ENCODE measurements at regions not wholly inside any gene's neighbourhood (a gene's known extent, or its start where the extent isn't known, plus 50 kb on each side); places are given as distances from the start of the nearest gene placed in this dataset.

- Histone ChIP-seq H2BK120ac (ENCODE audit: low read depth, low read length) (no peak overlapping the region), H2BK5ac (ENCODE audit: low read length) (no peak overlapping the region), H3K4me1 (ENCODE audit: control insufficient read depth in 2 of 2, insufficient read depth in 1 of 2, low read depth in 1 of 2, low read length in 2 of 2) (no peaks in the 10 kb centered on the region), H2AFZ (ENCODE audit: low read length) (peak overlapping the region; percentile 69), H3K18ac (ENCODE audit: low read length) (no peak overlapping the region), H2BK15ac (ENCODE audit: low read length) (no peak overlapping the region), H3K4ac (ENCODE audit: low read length) (no peak overlapping the region), H3K9ac (ENCODE audit: low read depth, low read length, poor library complexity) (no peak overlapping the region), H3K4me3 (ENCODE audit: low read length in 2 of 2) (no peak overlapping the region), H3K4me2 (ENCODE audit: insufficient read depth, low read length, poor library complexity, severe bottlenecking) (no peak overlapping the region), H2BK12ac (ENCODE audit: low read length) (no peak overlapping the region), H3K27ac (replicated peaks; ENCODE audit: low read length) (no peak overlapping the region), H2AK5ac (ENCODE audit: low read depth, low read length) (no peak overlapping the region), H3K79me1 (ENCODE audit: low read depth, low read length) (no peaks in the 10 kb centered on the region), H4K8ac (ENCODE audit: low read depth, low read length) (no peak overlapping the region), H4K91ac (ENCODE audit: low read depth, low read length, poor library complexity) (no peak overlapping the region), H3K9me3 (replicated peaks in 1 of 2; ENCODE audit: control insufficient read depth in 2 of 2, insufficient read depth in 1 of 2, low read depth in 1 of 2, low read length in 2 of 2) (no peaks in the 10 kb centered on the region), H3K27me3 (ENCODE audit: control insufficient read depth in 3 of 3, insufficient read depth in 3 of 3, low read depth in 1 of 3, low read length in 3 of 3) (no peaks in the 10 kb centered on the region), H3K36me3 (replicated peaks in 1 of 2; ENCODE audit: control insufficient read depth in 2 of 2, insufficient read depth in 2 of 2, low read length in 2 of 2) (no peaks in the 10 kb centered on the region), H3K14ac (ENCODE audit: low read length) (no peak overlapping the region), H3K23ac (ENCODE audit: low read depth, low read length, poor library complexity) (no peak overlapping the region)
- WGBS, 2 donors (ENCODE audit: extremely low coverage in 2 of 2, insufficient read length in 2 of 2, insufficient replicate concordance in 1 of 2): no CpG with 5 or more reads among the region's 1 CpG
- DNase-seq (ENCODE audit: low spot score): no peak
Observed at GRCh38 chr5:130386155-130386554, 481.9 kb downstream of the CHSY3 start.

- Histone ChIP-seq H3K14ac (ENCODE audit: low read length) (no peak overlapping the region), H3K4me1 (ENCODE audit: control insufficient read depth in 2 of 2, insufficient read depth in 1 of 2, low read depth in 1 of 2, low read length in 2 of 2) (no peaks in the 10 kb centered on the region), H3K79me1 (ENCODE audit: low read depth, low read length) (no peaks in the 10 kb centered on the region), H3K4ac (ENCODE audit: low read length) (no peak overlapping the region), H2BK12ac (ENCODE audit: low read length) (no peak overlapping the region), H2BK5ac (ENCODE audit: low read length) (no peak overlapping the region), H3K9ac (ENCODE audit: low read depth, low read length, poor library complexity) (no peak overlapping the region), H2AK5ac (ENCODE audit: low read depth, low read length) (no peak overlapping the region), H2BK120ac (ENCODE audit: low read depth, low read length) (no peak overlapping the region), H3K23ac (ENCODE audit: low read depth, low read length, poor library complexity) (no peak overlapping the region), H3K18ac (ENCODE audit: low read length) (no peak overlapping the region), H2AFZ (ENCODE audit: low read length) (peak overlapping the region; percentile 69), H3K27me3 (ENCODE audit: control insufficient read depth in 3 of 3, insufficient read depth in 3 of 3, low read depth in 1 of 3, low read length in 3 of 3) (no peaks in the 10 kb centered on the region), H4K91ac (ENCODE audit: low read depth, low read length, poor library complexity) (no peak overlapping the region), H3K9me3 (replicated peaks in 1 of 2; ENCODE audit: control insufficient read depth in 2 of 2, insufficient read depth in 1 of 2, low read depth in 1 of 2, low read length in 2 of 2) (no peaks in the 10 kb centered on the region), H2BK15ac (ENCODE audit: low read length) (no peak overlapping the region), H3K36me3 (replicated peaks in 1 of 2; ENCODE audit: control insufficient read depth in 2 of 2, insufficient read depth in 2 of 2, low read length in 2 of 2) (no peaks in the 10 kb centered on the region), H3K4me2 (ENCODE audit: insufficient read depth, low read length, poor library complexity, severe bottlenecking) (no peak overlapping the region), H3K27ac (replicated peaks; ENCODE audit: low read length) (no peak overlapping the region), H3K4me3 (ENCODE audit: low read length in 2 of 2) (no peak overlapping the region), H4K8ac (ENCODE audit: low read depth, low read length) (no peak overlapping the region)
- DNase-seq (ENCODE audit: low spot score): no peak
- WGBS, 2 donors (ENCODE audit: extremely low coverage in 2 of 2, insufficient read length in 2 of 2, insufficient replicate concordance in 1 of 2): no CpG with 5 or more reads among the region's 2 CpGs
Observed at GRCh38 chr5:130385656-130386055, 481.4 kb downstream of the CHSY3 start.

GRCh38 chr5:130365956-130366355, 461.7 kb downstream of the CHSY3 start:
- H3K4me2 ChIP-seq (ENCODE audit: insufficient read depth, low read length, poor library complexity, severe bottlenecking): no peak overlapping the region
- no peak overlapping the region for H2AFZ ChIP-seq (ENCODE audit: low read length)

GRCh38 chr5:130350131-130350530, 445.9 kb downstream of the CHSY3 start:
- Histone ChIP-seq H3K27ac (replicated peaks; ENCODE audit: low read length) (no peak overlapping the region), H3K14ac (ENCODE audit: low read length) (no peak overlapping the region), H4K8ac (ENCODE audit: low read depth, low read length) (no peak overlapping the region), H2BK15ac (ENCODE audit: low read length) (no peak overlapping the region), H3K18ac (ENCODE audit: low read length) (no peak overlapping the region), H2AFZ (ENCODE audit: low read length) (no peak overlapping the region), H3K9me3 (replicated peaks in 1 of 2; ENCODE audit: control insufficient read depth in 2 of 2, insufficient read depth in 1 of 2, low read depth in 1 of 2, low read length in 2 of 2) (no peaks in the 10 kb centered on the region), H2AK5ac (ENCODE audit: low read depth, low read length) (no peak overlapping the region), H3K27me3 (ENCODE audit: control insufficient read depth in 3 of 3, insufficient read depth in 3 of 3, low read depth in 1 of 3, low read length in 3 of 3) (no peaks in the 10 kb centered on the region), H2BK12ac (ENCODE audit: low read length) (no peak overlapping the region), H3K4me3 (ENCODE audit: low read length in 2 of 2) (no peak overlapping the region), H3K4me1 (ENCODE audit: control insufficient read depth in 2 of 2, insufficient read depth in 1 of 2, low read depth in 1 of 2, low read length in 2 of 2) (no peaks in the 10 kb centered on the region), H3K23ac (ENCODE audit: low read depth, low read length, poor library complexity) (no peak overlapping the region), H2BK5ac (ENCODE audit: low read length) (no peak overlapping the region), H3K9ac (ENCODE audit: low read depth, low read length, poor library complexity) (no peak overlapping the region), H3K4ac (ENCODE audit: low read length) (no peak overlapping the region), H3K36me3 (replicated peaks in 1 of 2; ENCODE audit: control insufficient read depth in 2 of 2, insufficient read depth in 2 of 2, low read length in 2 of 2) (no peaks in the 10 kb centered on the region), H3K4me2 (ENCODE audit: insufficient read depth, low read length, poor library complexity, severe bottlenecking) (no peak overlapping the region), H3K79me1 (ENCODE audit: low read depth, low read length) (no peaks in the 10 kb centered on the region), H2BK120ac (ENCODE audit: low read depth, low read length) (no peak overlapping the region), H4K91ac (ENCODE audit: low read depth, low read length, poor library complexity) (no peak overlapping the region)
- DNase-seq (ENCODE audit: low spot score): no peak
- no CpG with 5 or more reads among the region's 8 CpGs for WGBS, 2 donors (ENCODE audit: extremely low coverage in 2 of 2, insufficient read length in 2 of 2, insufficient replicate concordance in 1 of 2)

More at GRCh38 chr5:130365956-130366355, 461.7 kb downstream of the CHSY3 start:
- Histone ChIP-seq H3K9me3 (replicated peaks in 1 of 2; ENCODE audit: control insufficient read depth in 2 of 2, insufficient read depth in 1 of 2, low read depth in 1 of 2, low read length in 2 of 2) (no peaks in the 10 kb centered on the region), H3K18ac (ENCODE audit: low read length) (no peak overlapping the region), H2BK12ac (ENCODE audit: low read length) (no peak overlapping the region), H3K4ac (ENCODE audit: low read length) (no peak overlapping the region), H3K9ac (ENCODE audit: low read depth, low read length, poor library complexity) (no peak overlapping the region), H2BK120ac (ENCODE audit: low read depth, low read length) (no peak overlapping the region), H3K14ac (ENCODE audit: low read length) (no peak overlapping the region), H3K23ac (ENCODE audit: low read depth, low read length, poor library complexity) (no peak overlapping the region), H3K36me3 (replicated peaks in 1 of 2; ENCODE audit: control insufficient read depth in 2 of 2, insufficient read depth in 2 of 2, low read length in 2 of 2) (no peaks in the 10 kb centered on the region), H4K8ac (ENCODE audit: low read depth, low read length) (no peak overlapping the region), H3K4me3 (ENCODE audit: low read length in 2 of 2) (no peak overlapping the region), H4K91ac (ENCODE audit: low read depth, low read length, poor library complexity) (no peak overlapping the region), H2BK15ac (ENCODE audit: low read length) (no peak overlapping the region), H3K79me1 (ENCODE audit: low read depth, low read length) (no peaks in the 10 kb centered on the region), H3K27ac (replicated peaks; ENCODE audit: low read length) (no peak overlapping the region), H3K27me3 (ENCODE audit: control insufficient read depth in 3 of 3, insufficient read depth in 3 of 3, low read depth in 1 of 3, low read length in 3 of 3) (no peaks in the 10 kb centered on the region), H2AK5ac (ENCODE audit: low read depth, low read length) (no peak overlapping the region), H2BK5ac (ENCODE audit: low read length) (no peak overlapping the region), H3K4me1 (ENCODE audit: control insufficient read depth in 2 of 2, insufficient read depth in 1 of 2, low read depth in 1 of 2, low read length in 2 of 2) (no peaks in the 10 kb centered on the region)
- no peak for DNase-seq (ENCODE audit: low spot score)
- WGBS, 2 donors (ENCODE audit: extremely low coverage in 2 of 2, insufficient read length in 2 of 2, insufficient replicate concordance in 1 of 2): no CpG with 5 or more reads among the region's 2 CpGs

All from neuronal stem cell (in vitro differentiated cells).